Heart right ventricle (tissue), 16 donors: ENCODE measurements at regions not wholly inside any gene's neighbourhood (a gene's known extent, or its start where the extent isn't known, plus 50 kb on each side); places are given as distances from the start of the nearest gene placed in this dataset.

Source experiments
- ATAC-seq, 8 donors: fragments of 200-7000 bp; cut with Tn5 transposase; one replicate each; pipeline ENCODE4 v1.9.1; 2020; ENCODE audit warnings: mild to moderate bottlenecking in 8 of 8, moderate library complexity in 8 of 8, moderate number of reproducible peaks in 1 of 8
- DNase-seq, 2 donors: peaks; one replicate each; pipeline ENCODE4 v3.0.0-alpha.2; 2020
- H3K27ac ChIP-seq, 10 donors: fragments of 200-600 bp; sonication (generic) in 2 of 10; one replicate each; pipeline versions ENCODE4 v1.5.0 to v1.8.0; 2020 to 2022; ENCODE audit warnings: mild to moderate bottlenecking in 3 of 10
- H3K27me3 ChIP-seq, 7 donors: fragments of 200-600 bp; one replicate each; pipeline ENCODE4 v1.8.0; 2021 to 2022; ENCODE audit warnings: mild to moderate bottlenecking in 2 of 7
- H3K36me3 ChIP-seq, 9 donors: fragments of 200-600 bp; sonication (generic) in 1 of 9; one replicate each; pipeline versions ENCODE4 v1.5.0 to v1.8.0; 2020 to 2022; ENCODE audit warnings: mild to moderate bottlenecking in 2 of 9
- H3K4me1 ChIP-seq, 9 donors: fragments of 200-600 bp; sonication (generic) in 1 of 9; one replicate each; pipeline versions ENCODE4 v1.5.0 to v1.8.0; 2020 to 2022; ENCODE audit warnings: mild to moderate bottlenecking in 4 of 9
- H3K4me3 ChIP-seq, 10 donors: fragments of 200-600 bp; sonication (generic) in 2 of 10; one replicate each; pipeline versions ENCODE4 v1.5.0 to v1.8.0; 2020 to 2022; ENCODE audit warnings: mild to moderate bottlenecking in 7 of 10, moderate library complexity in 2 of 10
- H3K9me3 ChIP-seq, 11 donors: fragments of 200-600 bp in 10 of 11; sonication (generic) in 2 of 11; one replicate each; pipeline versions ENCODE4 v1.5.0 to v1.8.0; 2013 to 2022; ENCODE audit warnings: mild to moderate bottlenecking in 2 of 11, control low read depth in 1 of 11, moderate library complexity in 1 of 11
- WGBS, 2 donors: extraction: QIAGEN DNeasy Blood & Tissue Kit; methylation state at CpG; one replicate each; pipeline ENCODE4 v1.1.7; 2013; ENCODE audit warnings: inconsistent platforms in 1 of 2; 5-methylcytosine and 5-hydroxymethylcytosine counted together
- intact Hi-C, 10 donors: fragments of 100-400 bp; cut with DNase I; formaldehyde crosslinking; loops; one replicate each; pipeline versions ENCODE4 v1.11.1 to v1.14.2; 2022
- TF ChIP-seq, protein P1 (sequence below), 9 donors: fragments of 200-600 bp; sonication (generic) in 2 of 9; IDR thresholded peaks; one replicate each; pipeline versions ENCODE4 v1.5.0 to v1.8.0; 2021 to 2022; ENCODE audit warnings: antibody characterized with exemption in 9 of 9, mild to moderate bottlenecking in 5 of 9, moderate library complexity in 1 of 9
- donor health status: Arrhythmogenic right ventricular cardiomyopathy.
- donor health status: ischemic (EF 13 %, LVEDD 7.1; RV severe dilation, severe dysfunction).
- donor health status: healthy with polysubstance abuse.
- donor health status: DM: no; HTN: yes; CAD: no.
- donor health status: DM: no; HTN: no; CAD: no.
- donor health status: ischemic (EF 25% LVEDD 6.9; RV normal size, moderate dysfunction).
- donor health status: ischemic (EF 25% LVEDD 5.7; RV mildly dilated, moderate dysfunction).
- donor health status: healthy.
- donor health status: DM: yes; HTN: yes; CAD: no.
- donor health status: Ischemic cardiomyopathy.
- donor health status: ischemic (EF 35%, LVEDD 5.7; RV mildly dilated, moderate dysfunction).
- donor health status: nonischemic (EF 11% LVEDD 7.7; RV severe dilation, severe dysfunction).
- donor health status: DM: yes; HTN: yes; CAD: no.
- donor health status: PGD.
- donor health status: ischemic (EF 29% LVEDD 5.4; RV normal size, mild dysfunction).
- donor health status: nonischemic (EF 23%, LVEDD 6.1; RV moderate dilation, normal function).

DNA sequence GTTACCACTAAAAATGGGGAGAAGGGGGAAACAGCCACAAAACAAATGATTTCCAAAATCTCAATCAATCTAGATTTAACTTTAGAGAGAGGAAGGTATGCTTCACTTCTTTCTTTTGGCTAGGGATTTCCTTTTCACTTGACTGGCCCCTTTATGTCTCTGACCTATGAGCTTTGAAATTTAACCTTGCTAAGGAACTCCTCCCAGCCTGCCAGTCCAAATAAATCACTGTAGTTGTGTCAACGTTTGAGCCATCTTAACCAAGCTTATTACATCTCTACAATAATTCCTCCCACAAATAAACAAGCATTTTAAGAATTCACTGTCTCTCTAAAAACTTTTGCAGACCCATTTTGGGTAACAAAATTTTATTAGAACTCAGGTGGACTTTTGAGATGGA, 315.5 kb upstream of the CELF2 start:
- H3K36me3 ChIP-seq: no peaks in the 10 kb centered on the region
- 40 to 49% methylated on average over 1 of the region's 1 CpG for WGBS, 2 donors

DNA sequence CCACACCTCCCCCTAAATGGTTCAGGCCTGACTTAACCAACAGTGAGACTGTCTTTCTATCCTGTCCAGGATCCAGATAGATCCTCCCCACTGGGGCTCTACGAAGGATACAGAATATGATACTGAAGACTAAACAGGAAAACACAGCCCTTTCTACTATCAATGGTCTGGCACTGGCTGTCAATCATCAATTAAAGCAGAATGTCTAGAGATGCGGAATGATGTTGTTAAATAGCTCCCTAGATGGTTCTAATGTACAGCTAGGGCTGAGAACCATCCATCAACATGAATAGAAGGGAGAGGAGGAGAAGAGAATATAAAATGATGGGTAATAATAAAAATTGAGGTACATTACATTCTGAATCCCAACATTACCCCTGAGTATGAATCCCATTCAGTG, 314.3 kb upstream of the CELF2 start:
- no peaks in the 10 kb centered on the region for H3K36me3 ChIP-seq
- DNase-seq (no peak), ATAC-seq (no peak)
- no peaks in the 10 kb centered on the region for H3K4me1 ChIP-seq
- H3K9me3 ChIP-seq: no peaks in the 10 kb centered on the region
- WGBS, 2 donors: 87 to 93% methylated on average over 2 of the region's 2 CpGs
- no peaks in the 10 kb centered on the region for H3K27me3 ChIP-seq
- H3K27ac ChIP-seq: no peak overlapping the region
- intact Hi-C loops: no loop called here
- H3K4me3 ChIP-seq: no peak overlapping the region
- TF ChIP-seq, protein P1, sequence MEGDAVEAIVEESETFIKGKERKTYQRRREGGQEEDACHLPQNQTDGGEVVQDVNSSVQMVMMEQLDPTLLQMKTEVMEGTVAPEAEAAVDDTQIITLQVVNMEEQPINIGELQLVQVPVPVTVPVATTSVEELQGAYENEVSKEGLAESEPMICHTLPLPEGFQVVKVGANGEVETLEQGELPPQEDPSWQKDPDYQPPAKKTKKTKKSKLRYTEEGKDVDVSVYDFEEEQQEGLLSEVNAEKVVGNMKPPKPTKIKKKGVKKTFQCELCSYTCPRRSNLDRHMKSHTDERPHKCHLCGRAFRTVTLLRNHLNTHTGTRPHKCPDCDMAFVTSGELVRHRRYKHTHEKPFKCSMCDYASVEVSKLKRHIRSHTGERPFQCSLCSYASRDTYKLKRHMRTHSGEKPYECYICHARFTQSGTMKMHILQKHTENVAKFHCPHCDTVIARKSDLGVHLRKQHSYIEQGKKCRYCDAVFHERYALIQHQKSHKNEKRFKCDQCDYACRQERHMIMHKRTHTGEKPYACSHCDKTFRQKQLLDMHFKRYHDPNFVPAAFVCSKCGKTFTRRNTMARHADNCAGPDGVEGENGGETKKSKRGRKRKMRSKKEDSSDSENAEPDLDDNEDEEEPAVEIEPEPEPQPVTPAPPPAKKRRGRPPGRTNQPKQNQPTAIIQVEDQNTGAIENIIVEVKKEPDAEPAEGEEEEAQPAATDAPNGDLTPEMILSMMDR (IDR thresholded peaks at IDR 0.05): no peak

More for the DNA sequence above, 315.5 kb upstream of the CELF2 start:
- ATAC-seq: no peak
- Histone ChIP-seq H3K27me3 (no peaks in the 10 kb centered on the region), H3K4me3 (no peak overlapping the region), H3K4me1 (no peaks in the 10 kb centered on the region), H3K9me3 (no peaks in the 10 kb centered on the region), H3K27ac (no peak overlapping the region)
- intact Hi-C loops: no loop called here
- TF ChIP-seq, protein P1 (IDR thresholded peaks at IDR 0.05): no peak
- no peak for DNase-seq

DNA sequence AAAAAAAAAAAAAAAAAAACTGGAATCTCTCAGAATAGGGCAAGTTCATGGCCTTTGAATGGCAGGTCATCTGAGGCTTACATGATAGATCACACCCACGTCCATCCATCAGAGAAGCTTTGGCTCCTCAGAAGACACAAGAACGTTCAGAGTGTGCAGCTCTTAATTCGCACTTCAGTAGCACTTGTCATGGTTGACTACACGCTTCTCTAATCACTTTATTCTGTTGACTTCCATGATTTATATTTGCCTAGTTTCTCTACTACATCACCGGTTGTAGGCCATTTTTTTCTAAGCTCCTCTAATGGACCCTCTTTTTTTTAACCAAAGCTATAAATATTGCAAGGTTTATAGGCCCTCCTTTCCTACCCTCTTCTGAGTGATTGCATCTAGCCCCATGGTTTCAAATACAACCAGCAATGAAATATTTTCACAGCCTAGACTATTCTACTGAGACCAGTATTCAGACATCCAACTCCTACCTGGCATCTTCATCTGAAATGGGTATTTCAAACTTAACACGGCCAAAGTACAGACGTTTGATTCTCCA, 305.4 kb upstream of the CELF2 start:
- Histone ChIP-seq H3K27me3 (no peaks in the 10 kb centered on the region), H3K4me3 (no peak overlapping the region), H3K36me3 (no peaks in the 10 kb centered on the region), H3K27ac (no peak overlapping the region), H3K9me3 (no peaks in the 10 kb centered on the region), H3K4me1 (peaks cover 0 to 5% (median 0%) of the 10 kb centered on the region in 9 donors)
- intact Hi-C loops: no loop called here
- WGBS, 2 donors: 89 to 91% methylated on average over 7 of the region's 7 CpGs
- no peak for DNase-seq
- TF ChIP-seq, protein P1 (IDR thresholded peaks at IDR 0.05): no peak
- no peak for ATAC-seq

DNA sequence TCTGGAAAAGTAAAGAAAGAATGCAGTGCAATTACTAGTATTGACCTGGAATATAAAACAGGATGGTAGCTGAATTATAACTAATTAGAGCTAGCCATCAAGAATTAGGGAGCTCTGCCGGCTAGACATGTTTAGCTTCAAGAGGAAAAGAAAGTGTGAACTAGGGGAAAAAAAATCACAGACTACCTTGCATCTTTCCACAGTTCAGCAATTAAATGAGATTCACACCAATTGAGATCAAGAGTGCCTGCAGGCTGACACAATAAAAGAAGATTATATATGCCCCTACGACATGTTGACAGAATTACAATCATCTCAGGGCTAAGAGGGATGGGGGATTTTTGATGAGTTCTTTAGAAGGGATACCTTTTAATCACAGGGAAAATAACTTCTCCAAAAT, 303.3 kb upstream of the CELF2 start:
- no peak for DNase-seq
- 91 to 92% methylated on average over 2 of the region's 2 CpGs for WGBS, 2 donors
- TF ChIP-seq, protein P1 (IDR thresholded peaks at IDR 0.05): no peak
- peaks cover 0 to 5% (median 0%) of the 10 kb centered on the region in 9 donors for H3K4me1 ChIP-seq
- no peaks in the 10 kb centered on the region for H3K9me3 ChIP-seq
- no peaks in the 10 kb centered on the region for H3K27me3 ChIP-seq
- intact Hi-C loops: no loop called here
- no peaks in the 10 kb centered on the region for H3K36me3 ChIP-seq
- no peak overlapping the region for H3K4me3 ChIP-seq
- ATAC-seq: no peak
- H3K27ac ChIP-seq: no peak overlapping the region
